ENCODE measurements at regions not wholly inside any gene's neighbourhood (a gene's known extent, or its start where the extent isn't known, plus 50 kb on each side); places are given as distances from the start of the nearest gene placed in this dataset.

- peaks cover 80% of the 10 kb centered on the region for H3K27me3 Mint-ChIP-seq (ENCODE audit: unreplicated experiment)
- CTCF ChIA-PET = interaction anchor here (0.6 kb wide), 1 partner anchor 383 kb away, joined by 4 read pairs; no protein-coding TSS in a partner anchor
- no peak for DNase-seq
- intact Hi-C loops (cut with micrococcal nuclease; ENCODE audit: unreplicated experiment) = no loop called here
- H3K4me3 Mint-ChIP-seq (ENCODE audit: low read depth, unreplicated experiment) = no peak overlapping the region
- H3K4me1 Mint-ChIP-seq (ENCODE audit: low read depth, unreplicated experiment) = no peaks in the 10 kb centered on the region
- peaks cover 5% of the 10 kb centered on the region for H3K36me3 Mint-ChIP-seq (ENCODE audit: insufficient read depth, unreplicated experiment)
- no peak for TF ChIP-seq CTCF (IDR thresholded peaks at IDR 0.05; ENCODE audit: unreplicated experiment)
- no peaks in the 10 kb centered on the region for H3K9me3 Mint-ChIP-seq (ENCODE audit: low read depth, unreplicated experiment)
- no peak overlapping the region for H3K27ac Mint-ChIP-seq (ENCODE audit: unreplicated experiment)
- no TSS peak for BruUV-seq (replicated peaks)
Observed at GRCh38 chr21:38645282-38645681, 147.0 kb upstream of the ERG start.

- intact Hi-C loops (cut with micrococcal nuclease; ENCODE audit: unreplicated experiment) = no loop called here
- no peak for DNase-seq
- no peak for TF ChIP-seq CTCF (IDR thresholded peaks at IDR 0.05; ENCODE audit: unreplicated experiment)
- no peaks in the 10 kb centered on the region for H3K4me1 Mint-ChIP-seq (ENCODE audit: low read depth, unreplicated experiment)
- BruUV-seq (replicated peaks) = no TSS peak
- H3K4me3 Mint-ChIP-seq (ENCODE audit: low read depth, unreplicated experiment) = no peak overlapping the region
- H3K36me3 Mint-ChIP-seq (ENCODE audit: insufficient read depth, unreplicated experiment) = peaks cover 5% of the 10 kb centered on the region
- peaks cover 73% of the 10 kb centered on the region for H3K27me3 Mint-ChIP-seq (ENCODE audit: unreplicated experiment)
- CTCF ChIA-PET = interaction anchor here (0.7 kb wide), 1 partner anchor 18 kb away, joined by 3 read pairs; no protein-coding TSS in a partner anchor
- no peaks in the 10 kb centered on the region for H3K9me3 Mint-ChIP-seq (ENCODE audit: low read depth, unreplicated experiment)
- no peak overlapping the region for H3K27ac Mint-ChIP-seq (ENCODE audit: unreplicated experiment)
Observed at GRCh38 chr21:38646213-38646837, 148.0 kb upstream of the ERG start.

- Mint-ChIP-seq H3K36me3 (ENCODE audit: insufficient read depth, unreplicated experiment) (peaks cover 5% of the 10 kb centered on the region), H3K4me3 (ENCODE audit: low read depth, unreplicated experiment) (no peak overlapping the region), H3K27me3 (ENCODE audit: unreplicated experiment) (peaks cover 75% of the 10 kb centered on the region), H3K9me3 (ENCODE audit: low read depth, unreplicated experiment) (no peaks in the 10 kb centered on the region), H3K4me1 (ENCODE audit: low read depth, unreplicated experiment) (no peaks in the 10 kb centered on the region), H3K27ac (ENCODE audit: unreplicated experiment) (no peak overlapping the region)
- intact Hi-C loops (cut with micrococcal nuclease; ENCODE audit: unreplicated experiment) = no loop called here
- no peak for DNase-seq
- TF ChIP-seq CTCF (IDR thresholded peaks at IDR 0.05; ENCODE audit: unreplicated experiment) = no peak
- BruUV-seq (replicated peaks) = no TSS peak
- CTCF ChIA-PET = no interaction called here
Observed at GRCh38 chr21:38649120-38649519, 150.8 kb upstream of the ERG start.

- Mint-ChIP-seq H3K36me3 (ENCODE audit: insufficient read depth, unreplicated experiment) (peaks cover 5% of the 10 kb centered on the region), H3K9me3 (ENCODE audit: low read depth, unreplicated experiment) (no peaks in the 10 kb centered on the region), H3K27ac (ENCODE audit: unreplicated experiment) (no peak overlapping the region), H3K4me3 (ENCODE audit: low read depth, unreplicated experiment) (no peak overlapping the region), H3K27me3 (ENCODE audit: unreplicated experiment) (peaks cover 76% of the 10 kb centered on the region), H3K4me1 (ENCODE audit: low read depth, unreplicated experiment) (no peaks in the 10 kb centered on the region)
- TF ChIP-seq CTCF (IDR thresholded peaks at IDR 0.05; ENCODE audit: unreplicated experiment) = no peak
- DNase-seq = no peak
- intact Hi-C loops (cut with micrococcal nuclease; ENCODE audit: unreplicated experiment) = no loop called here
- no TSS peak for BruUV-seq (replicated peaks)
- CTCF ChIA-PET = no interaction called here
Observed at GRCh38 chr21:38651570-38651969, 153.3 kb upstream of the ERG start.

Measured in Calu3 (cell line).